Testis (tissue), 2 donors: ENCODE measurements at regions not wholly inside any gene's neighbourhood (a gene's known extent, or its start where the extent isn't known, plus 50 kb on each side); places are given as distances from the start of the nearest gene placed in this dataset.

Experiments used
- POLR2A ChIP-seq: fragments of 450-650 bp; IDR thresholded peaks from one replicate; pipeline ENCODE4 v1.6.1; 2017; ENCODE audit warnings: antibody characterized with exemption, mild to moderate bottlenecking, moderate library complexity
- TF ChIP-seq, protein P1 (sequence below), 3 experiments: fragments of 450-650 bp in 2 of 3; fragments of 200-600 bp in 1 of 3; sonication (generic) in 1 of 3; IDR thresholded peaks; one replicate each; pipeline ENCODE4 v1.5.1; 2016 to 2019; ENCODE audit warnings: antibody characterized with exemption in 3 of 3, mild to moderate bottlenecking in 2 of 3, moderate library complexity in 1 of 3

DNA sequence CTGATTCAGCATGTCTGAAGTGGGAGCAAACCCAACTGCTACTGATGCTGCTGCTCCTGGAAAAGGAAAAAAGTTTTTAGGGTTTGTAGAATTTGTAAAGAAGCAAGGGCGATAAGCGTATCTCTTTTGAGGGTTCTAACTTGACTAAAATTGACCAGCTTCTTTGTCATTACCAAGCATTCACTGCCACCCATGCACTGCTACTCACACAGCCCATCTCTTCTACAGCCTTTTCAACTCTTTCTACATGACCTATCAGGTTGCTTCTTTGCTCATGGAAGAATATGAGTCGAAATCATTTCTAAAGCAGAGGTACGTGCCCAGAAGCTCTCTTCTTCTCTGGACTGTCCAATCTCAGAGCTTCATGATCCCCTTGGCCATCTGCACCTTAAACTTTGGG is 570.9 kb downstream of the EPHA7 start:
- TF ChIP-seq POLR2A, result no peak
- TF ChIP-seq, protein P1, sequence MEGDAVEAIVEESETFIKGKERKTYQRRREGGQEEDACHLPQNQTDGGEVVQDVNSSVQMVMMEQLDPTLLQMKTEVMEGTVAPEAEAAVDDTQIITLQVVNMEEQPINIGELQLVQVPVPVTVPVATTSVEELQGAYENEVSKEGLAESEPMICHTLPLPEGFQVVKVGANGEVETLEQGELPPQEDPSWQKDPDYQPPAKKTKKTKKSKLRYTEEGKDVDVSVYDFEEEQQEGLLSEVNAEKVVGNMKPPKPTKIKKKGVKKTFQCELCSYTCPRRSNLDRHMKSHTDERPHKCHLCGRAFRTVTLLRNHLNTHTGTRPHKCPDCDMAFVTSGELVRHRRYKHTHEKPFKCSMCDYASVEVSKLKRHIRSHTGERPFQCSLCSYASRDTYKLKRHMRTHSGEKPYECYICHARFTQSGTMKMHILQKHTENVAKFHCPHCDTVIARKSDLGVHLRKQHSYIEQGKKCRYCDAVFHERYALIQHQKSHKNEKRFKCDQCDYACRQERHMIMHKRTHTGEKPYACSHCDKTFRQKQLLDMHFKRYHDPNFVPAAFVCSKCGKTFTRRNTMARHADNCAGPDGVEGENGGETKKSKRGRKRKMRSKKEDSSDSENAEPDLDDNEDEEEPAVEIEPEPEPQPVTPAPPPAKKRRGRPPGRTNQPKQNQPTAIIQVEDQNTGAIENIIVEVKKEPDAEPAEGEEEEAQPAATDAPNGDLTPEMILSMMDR (IDR thresholded peaks at IDR 0.05), result no peak
